ACC112 (cell line): ENCODE measurements at regions not wholly inside any gene's neighbourhood (a gene's known extent, or its start where the extent isn't known, plus 50 kb on each side); places are given as distances from the start of the nearest gene placed in this dataset.

ENCODE experiments used
- H2AFZ ChIP-seq: fragments of 200-600 bp; sonication (generic); one replicate; pipeline ENCODE4 v1.6.0; 2017; ENCODE audit warnings: antibody characterized with exemption, low read length; ENCODE audit not compliant: unreplicated experiment
- H3K27ac ChIP-seq: fragments of 200-600 bp; sonication (generic); 2 replicates; pipeline ENCODE4 v1.5.1; 2014; ENCODE audit warnings: low read depth, mild to moderate bottlenecking, antibody characterized with exemption, low read length, moderate library complexity
- H3K27me3 ChIP-seq: fragments of 200-600 bp; sonication (generic); 2 replicates; pipeline ENCODE4 v1.6.1; 2014; ENCODE audit warnings: mild to moderate bottlenecking, antibody characterized with exemption, low read length, moderate library complexity, mixed read lengths; ENCODE audit not compliant: insufficient read depth
- H3K36me3 ChIP-seq: fragments of 200-600 bp; sonication (generic); 2 replicates; pipeline ENCODE4 v1.6.1; 2016; ENCODE audit warnings: mild to moderate bottlenecking, antibody characterized with exemption, low read length, moderate library complexity, mixed read lengths; ENCODE audit not compliant: insufficient read depth
- H3K4me1 ChIP-seq: fragments of 200-600 bp; sonication (generic); one replicate; pipeline ENCODE4 v1.6.1; 2016; ENCODE audit warnings: low read length, mixed read lengths; ENCODE audit not compliant: insufficient read depth, unreplicated experiment, control insufficient read depth
- H3K4me3 ChIP-seq: fragments of 200-600 bp; sonication (generic); 2 replicates; pipeline ENCODE4 v1.5.1; 2014; ENCODE audit warnings: mild to moderate bottlenecking, low read depth, low read length
- H3K79me2 ChIP-seq: fragments of 200-600 bp; sonication (generic); one replicate; pipeline ENCODE4 v1.6.0; 2016; ENCODE audit warnings: low read length; ENCODE audit not compliant: control insufficient read depth, unreplicated experiment, insufficient read depth

- Histone ChIP-seq H3K27me3 (no peaks in the 10 kb centered on the region), H3K4me3 (no peak overlapping the region), H3K4me1 (no peaks in the 10 kb centered on the region), H3K36me3 (no peaks in the 10 kb centered on the region), H2AFZ (no peak overlapping the region), H3K79me2 (no peaks in the 10 kb centered on the region), H3K27ac (no peak overlapping the region)
Measured at GRCh38 chrX:44042751-44043150, 69.6 kb upstream of the NDP start.

GRCh38 chrX:44042116-44042515, 68.9 kb upstream of the NDP start:
- H3K36me3 ChIP-seq = no peaks in the 10 kb centered on the region
- H3K27ac ChIP-seq = no peak overlapping the region
- no peaks in the 10 kb centered on the region for H3K79me2 ChIP-seq
- H3K4me1 ChIP-seq = no peaks in the 10 kb centered on the region
- no peak overlapping the region for H2AFZ ChIP-seq
- H3K27me3 ChIP-seq = no peaks in the 10 kb centered on the region
- H3K4me3 ChIP-seq = no peak overlapping the region

DNA sequence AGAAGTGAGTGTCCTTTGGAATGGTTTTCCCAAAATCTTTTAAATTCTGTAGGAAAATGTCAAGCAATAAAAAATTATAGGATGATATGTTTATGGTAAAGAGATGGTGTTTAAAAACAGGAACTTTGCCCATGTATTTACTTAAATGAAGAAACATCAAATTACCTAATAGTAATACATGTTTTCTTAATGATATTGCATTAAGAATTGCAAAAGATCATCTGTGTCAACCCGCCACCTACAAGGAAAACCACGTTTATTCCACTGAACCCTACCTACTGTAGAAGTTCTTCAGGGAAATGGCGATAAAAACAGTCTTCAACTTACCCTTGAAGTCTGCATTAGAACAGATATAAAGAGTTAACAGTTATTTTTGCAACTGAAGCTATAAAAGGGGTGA, 67.2 kb upstream of the NDP start:
- Histone ChIP-seq H3K27me3 (no peaks in the 10 kb centered on the region), H2AFZ (no peak overlapping the region), H3K36me3 (no peaks in the 10 kb centered on the region), H3K4me1 (peaks cover 16% of the 10 kb centered on the region), H3K27ac (no peak overlapping the region), H3K4me3 (no peak overlapping the region), H3K79me2 (no peaks in the 10 kb centered on the region)

GRCh38 chrX:44039556-44039955, 66.4 kb upstream of the NDP start:
- H3K27ac ChIP-seq = no peak overlapping the region
- H3K4me1 ChIP-seq = peaks cover 20% of the 10 kb centered on the region
- no peaks in the 10 kb centered on the region for H3K79me2 ChIP-seq
- no peaks in the 10 kb centered on the region for H3K36me3 ChIP-seq
- no peaks in the 10 kb centered on the region for H3K27me3 ChIP-seq
- H3K4me3 ChIP-seq = no peak overlapping the region
- H2AFZ ChIP-seq = no peak overlapping the region

DNA sequence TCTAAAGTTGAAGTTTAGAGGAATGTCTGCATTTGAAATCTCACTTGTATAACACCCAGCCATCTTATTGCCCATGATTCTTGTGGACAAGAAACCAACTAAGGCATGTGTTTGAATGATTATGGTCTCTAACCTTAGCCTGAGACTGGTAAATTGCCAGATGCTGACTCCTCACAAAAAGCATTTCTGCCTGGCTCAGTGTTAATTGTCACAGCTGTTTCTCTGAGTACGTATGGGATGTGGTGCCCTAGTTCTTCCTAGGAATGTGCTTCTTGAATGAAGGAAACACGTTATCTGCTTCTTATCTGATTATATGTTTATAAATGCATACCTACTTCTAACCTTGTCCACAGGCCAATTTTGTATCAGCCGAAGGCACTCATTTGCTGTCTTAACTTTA, 63.1 kb upstream of the NDP start:
- no peak overlapping the region for H2AFZ ChIP-seq
- no peak overlapping the region for H3K4me3 ChIP-seq
- H3K27ac ChIP-seq = peak overlapping the region; percentile 63
- H3K36me3 ChIP-seq = no peaks in the 10 kb centered on the region
- H3K4me1 ChIP-seq = peaks cover 20% of the 10 kb centered on the region
- H3K27me3 ChIP-seq = no peaks in the 10 kb centered on the region
- H3K79me2 ChIP-seq = no peaks in the 10 kb centered on the region

DNA sequence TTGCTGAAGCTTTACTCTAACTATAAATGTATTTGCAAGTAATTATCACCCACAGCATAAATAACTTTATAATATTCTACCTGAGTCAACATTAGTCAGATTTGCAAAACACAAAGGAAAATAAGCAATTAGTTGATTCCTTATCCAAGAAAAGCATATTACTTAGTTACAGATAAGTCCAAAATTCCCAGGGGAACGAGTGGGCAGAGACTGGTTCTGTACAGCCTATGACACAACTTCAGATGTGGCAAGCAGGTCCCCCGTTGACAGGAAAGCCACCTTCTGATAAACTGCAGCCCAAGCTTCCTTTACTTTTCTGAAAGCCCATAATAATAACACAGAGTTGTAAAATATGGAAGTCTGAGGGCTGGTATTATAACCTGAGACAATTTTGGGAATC, 62.4 kb upstream of the NDP start:
- Histone ChIP-seq H3K4me1 (peaks cover 20% of the 10 kb centered on the region), H2AFZ (no peak overlapping the region), H3K36me3 (no peaks in the 10 kb centered on the region), H3K27me3 (no peaks in the 10 kb centered on the region), H3K4me3 (no peak overlapping the region), H3K27ac (peak overlapping the region; percentile 63), H3K79me2 (no peaks in the 10 kb centered on the region)

DNA sequence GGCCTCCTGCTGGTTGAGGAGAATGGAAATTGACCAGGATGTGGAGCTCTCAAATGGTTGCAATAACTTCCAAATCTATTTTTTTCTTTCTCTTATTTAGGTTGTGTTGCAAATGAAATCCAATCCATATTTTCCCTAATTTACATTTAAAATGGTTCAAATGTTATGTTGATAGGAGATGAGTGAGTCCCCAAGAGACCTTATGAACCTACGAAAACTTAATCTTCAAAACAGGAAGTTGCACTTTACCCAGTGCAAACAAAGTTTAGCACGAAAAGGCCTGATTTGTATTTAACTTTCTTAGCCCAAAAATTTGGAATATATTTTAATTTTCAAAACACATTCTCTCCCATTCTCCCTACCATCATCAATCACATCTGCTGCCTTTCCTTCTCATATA, 59.3 kb upstream of the NDP start:
- H2AFZ ChIP-seq = no peak overlapping the region
- H3K4me1 ChIP-seq = peaks cover 20% of the 10 kb centered on the region
- H3K27me3 ChIP-seq = no peaks in the 10 kb centered on the region
- no peak overlapping the region for H3K4me3 ChIP-seq
- no peaks in the 10 kb centered on the region for H3K36me3 ChIP-seq
- no peak overlapping the region for H3K27ac ChIP-seq
- H3K79me2 ChIP-seq = no peaks in the 10 kb centered on the region

DNA sequence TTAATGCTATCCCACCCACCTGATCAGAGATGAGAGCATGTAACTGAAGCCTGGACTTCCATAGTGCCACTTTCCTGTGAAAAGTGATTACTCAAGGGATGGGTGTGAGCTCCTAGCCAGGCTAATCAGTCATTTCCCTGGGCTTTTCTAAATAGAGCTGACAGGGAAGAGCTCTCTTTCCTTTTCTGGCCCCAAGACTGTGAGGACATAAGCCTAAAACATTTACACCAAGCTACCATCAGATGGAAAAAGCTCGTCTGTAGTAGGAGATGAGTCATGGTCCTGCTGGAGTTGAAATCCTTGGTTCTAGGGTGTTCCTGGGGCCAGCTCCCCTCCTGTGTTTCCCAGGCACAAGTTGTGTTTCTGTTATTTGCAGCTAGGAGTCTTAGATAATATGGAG, 52.4 kb upstream of the NDP start:
- H3K4me1 ChIP-seq = peaks cover 10% of the 10 kb centered on the region
- H2AFZ ChIP-seq = peak overlapping the region; percentile 0
- no peaks in the 10 kb centered on the region for H3K79me2 ChIP-seq
- H3K4me3 ChIP-seq = no peak overlapping the region
- H3K27ac ChIP-seq = peak overlapping the region; percentile 76
- H3K27me3 ChIP-seq = no peaks in the 10 kb centered on the region
- no peaks in the 10 kb centered on the region for H3K36me3 ChIP-seq
